A549 (cell line): ENCODE measurements at regions not wholly inside any gene's neighbourhood (a gene's known extent, or its start where the extent isn't known, plus 50 kb on each side); places are given as distances from the start of the nearest gene placed in this dataset.
"Not testable (repeated sequence)": the region's sequence is repeated elsewhere in the genome, so short reads cannot be mapped to it uniquely, and the experiment has no call there.

Experiments
- CBX2 ChIP-seq: fragments of 200-600 bp; sonication (generic); IDR thresholded peaks from 2 replicates; pipeline ENCODE4 v1.6.1; 2016; ENCODE audit warnings: low read depth, mild to moderate bottlenecking, borderline replicate concordance
- CEBPB ChIP-seq, 2 experiments: fragments of >200 bp in 1 of 2; sonication (Bioruptor Twin) in 1 of 2; formaldehyde crosslinking in 1 of 2; IDR thresholded peaks; 2 replicates each; pipeline ENCODE4 v1.6.1; 2012 to 2016
- EHF ChIP-seq: fragments of 250-450 bp; sonication (Bioruptor Pico); IDR thresholded peaks from 2 replicates; pipeline ENCODE4 v1.5.0; 2020; ENCODE audit warnings: mild to moderate bottlenecking
- HDAC2 ChIP-seq: fragments of 200-600 bp; sonication (generic); IDR thresholded peaks from 2 replicates; pipeline ENCODE4 v1.6.1; 2016
- MAFK ChIP-seq: fragments of 450-650 bp; IDR thresholded peaks from 2 replicates; pipeline ENCODE4 v1.6.1; 2014; ENCODE audit not compliant: partially characterized antibody
- POLR2A ChIP-seq: IDR thresholded peaks from 2 replicates; pipeline ENCODE4 v1.6.1; 2012; ENCODE audit warnings: mild to moderate bottlenecking, low read length
- RAD21 ChIP-seq, 2 experiments: fragments of >200 bp in 1 of 2; sonication (Bioruptor Twin) in 1 of 2; formaldehyde crosslinking in 1 of 2; IDR thresholded peaks in 1 of 2; conservative IDR thresholded peaks in 1 of 2; 2 replicates in 1 of 2; 3 replicates in 1 of 2; pipeline ENCODE4 v1.6.1; 2012 to 2018; ENCODE audit warnings: inconsistent platforms in 1 of 2
- ZFP36 ChIP-seq: fragments of 450-650 bp; IDR thresholded peaks from 2 replicates; pipeline ENCODE4 v1.6.1; 2014; ENCODE audit warnings: borderline replicate concordance; ENCODE audit not compliant: partially characterized antibody
- TF ChIP-seq, protein P1 (sequence below): fragments of >200 bp; sonication (Bioruptor Twin); formaldehyde crosslinking; IDR thresholded peaks from 3 replicates; pipeline ENCODE4 v1.5.1; 2016
- TF ChIP-seq, protein P2 (sequence below): IDR thresholded peaks from 2 replicates; pipeline ENCODE4 v1.6.1; 2012
- TF ChIP-seq, protein P3 (sequence below): IDR thresholded peaks from 2 replicates; pipeline ENCODE4 v1.6.1; 2012; ENCODE audit warnings: low read depth, borderline replicate concordance
- TF ChIP-seq, protein P4 (sequence below): fragments of 150-350 bp; IDR thresholded peaks from 2 replicates; pipeline ENCODE4 v1.6.1; 2014; ENCODE audit warnings: low read depth, mild to moderate bottlenecking, low read length
- TF ChIP-seq, protein P5 (sequence below): fragments of 450-650 bp; IDR thresholded peaks from 2 replicates; pipeline ENCODE4 v1.6.1; 2014; ENCODE audit warnings: antibody characterized with exemption
- TF ChIP-seq, protein P6 (sequence below): fragments of 200-600 bp; sonication (generic); IDR thresholded peaks from 2 replicates; pipeline ENCODE4 v1.6.1; 2016; ENCODE audit warnings: antibody characterized with exemption, mild to moderate bottlenecking, moderate library complexity

DNA sequence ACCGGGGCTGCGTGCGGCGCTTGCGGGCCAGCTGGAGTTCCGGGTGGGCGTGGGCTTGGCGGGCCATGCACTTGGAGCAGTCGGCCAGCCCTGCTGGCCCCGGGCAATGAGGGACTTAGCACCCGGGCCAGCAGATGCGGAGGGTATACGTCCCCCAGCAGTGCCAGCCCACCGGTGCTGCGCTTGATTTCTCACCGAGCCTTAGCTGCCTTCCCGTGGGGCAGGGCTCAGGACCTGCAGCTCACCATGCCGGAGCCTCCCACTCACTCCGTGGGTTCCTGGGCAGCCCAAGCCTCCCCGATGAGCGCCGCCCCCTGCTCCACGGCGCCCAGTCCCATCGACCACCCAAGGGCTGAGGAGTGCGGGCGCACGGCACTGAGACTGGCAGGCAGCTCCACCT lies 51.4 kb upstream of the INPP4B start:
- TF ChIP-seq, protein P1, sequence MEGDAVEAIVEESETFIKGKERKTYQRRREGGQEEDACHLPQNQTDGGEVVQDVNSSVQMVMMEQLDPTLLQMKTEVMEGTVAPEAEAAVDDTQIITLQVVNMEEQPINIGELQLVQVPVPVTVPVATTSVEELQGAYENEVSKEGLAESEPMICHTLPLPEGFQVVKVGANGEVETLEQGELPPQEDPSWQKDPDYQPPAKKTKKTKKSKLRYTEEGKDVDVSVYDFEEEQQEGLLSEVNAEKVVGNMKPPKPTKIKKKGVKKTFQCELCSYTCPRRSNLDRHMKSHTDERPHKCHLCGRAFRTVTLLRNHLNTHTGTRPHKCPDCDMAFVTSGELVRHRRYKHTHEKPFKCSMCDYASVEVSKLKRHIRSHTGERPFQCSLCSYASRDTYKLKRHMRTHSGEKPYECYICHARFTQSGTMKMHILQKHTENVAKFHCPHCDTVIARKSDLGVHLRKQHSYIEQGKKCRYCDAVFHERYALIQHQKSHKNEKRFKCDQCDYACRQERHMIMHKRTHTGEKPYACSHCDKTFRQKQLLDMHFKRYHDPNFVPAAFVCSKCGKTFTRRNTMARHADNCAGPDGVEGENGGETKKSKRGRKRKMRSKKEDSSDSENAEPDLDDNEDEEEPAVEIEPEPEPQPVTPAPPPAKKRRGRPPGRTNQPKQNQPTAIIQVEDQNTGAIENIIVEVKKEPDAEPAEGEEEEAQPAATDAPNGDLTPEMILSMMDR, result not testable (repeated sequence)
- TF ChIP-seq CEBPB (IDR thresholded peaks at IDR 0.05); RAD21 (conservative IDR thresholded peaks at IDR 0.05 in 1 of 2, IDR thresholded peaks at IDR 0.05 in 1 of 2); EHF; POLR2A; ZFP36; CBX2; MAFK; HDAC2: not testable (repeated sequence)
- TF ChIP-seq, protein P2, sequence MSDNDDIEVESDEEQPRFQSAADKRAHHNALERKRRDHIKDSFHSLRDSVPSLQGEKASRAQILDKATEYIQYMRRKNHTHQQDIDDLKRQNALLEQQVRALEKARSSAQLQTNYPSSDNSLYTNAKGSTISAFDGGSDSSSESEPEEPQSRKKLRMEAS, result not testable (repeated sequence)
- TF ChIP-seq, protein P3, sequence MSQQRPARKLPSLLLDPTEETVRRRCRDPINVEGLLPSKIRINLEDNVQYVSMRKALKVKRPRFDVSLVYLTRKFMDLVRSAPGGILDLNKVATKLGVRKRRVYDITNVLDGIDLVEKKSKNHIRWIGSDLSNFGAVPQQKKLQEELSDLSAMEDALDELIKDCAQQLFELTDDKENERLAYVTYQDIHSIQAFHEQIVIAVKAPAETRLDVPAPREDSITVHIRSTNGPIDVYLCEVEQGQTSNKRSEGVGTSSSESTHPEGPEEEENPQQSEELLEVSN, result not testable (repeated sequence)
- TF ChIP-seq, protein P4, sequence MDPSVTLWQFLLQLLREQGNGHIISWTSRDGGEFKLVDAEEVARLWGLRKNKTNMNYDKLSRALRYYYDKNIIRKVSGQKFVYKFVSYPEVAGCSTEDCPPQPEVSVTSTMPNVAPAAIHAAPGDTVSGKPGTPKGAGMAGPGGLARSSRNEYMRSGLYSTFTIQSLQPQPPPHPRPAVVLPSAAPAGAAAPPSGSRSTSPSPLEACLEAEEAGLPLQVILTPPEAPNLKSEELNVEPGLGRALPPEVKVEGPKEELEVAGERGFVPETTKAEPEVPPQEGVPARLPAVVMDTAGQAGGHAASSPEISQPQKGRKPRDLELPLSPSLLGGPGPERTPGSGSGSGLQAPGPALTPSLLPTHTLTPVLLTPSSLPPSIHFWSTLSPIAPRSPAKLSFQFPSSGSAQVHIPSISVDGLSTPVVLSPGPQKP, result not testable (repeated sequence)
- TF ChIP-seq, protein P5, sequence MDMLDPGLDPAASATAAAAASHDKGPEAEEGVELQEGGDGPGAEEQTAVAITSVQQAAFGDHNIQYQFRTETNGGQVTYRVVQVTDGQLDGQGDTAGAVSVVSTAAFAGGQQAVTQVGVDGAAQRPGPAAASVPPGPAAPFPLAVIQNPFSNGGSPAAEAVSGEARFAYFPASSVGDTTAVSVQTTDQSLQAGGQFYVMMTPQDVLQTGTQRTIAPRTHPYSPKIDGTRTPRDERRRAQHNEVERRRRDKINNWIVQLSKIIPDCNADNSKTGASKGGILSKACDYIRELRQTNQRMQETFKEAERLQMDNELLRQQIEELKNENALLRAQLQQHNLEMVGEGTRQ, result not testable (repeated sequence)
- TF ChIP-seq, protein P6, sequence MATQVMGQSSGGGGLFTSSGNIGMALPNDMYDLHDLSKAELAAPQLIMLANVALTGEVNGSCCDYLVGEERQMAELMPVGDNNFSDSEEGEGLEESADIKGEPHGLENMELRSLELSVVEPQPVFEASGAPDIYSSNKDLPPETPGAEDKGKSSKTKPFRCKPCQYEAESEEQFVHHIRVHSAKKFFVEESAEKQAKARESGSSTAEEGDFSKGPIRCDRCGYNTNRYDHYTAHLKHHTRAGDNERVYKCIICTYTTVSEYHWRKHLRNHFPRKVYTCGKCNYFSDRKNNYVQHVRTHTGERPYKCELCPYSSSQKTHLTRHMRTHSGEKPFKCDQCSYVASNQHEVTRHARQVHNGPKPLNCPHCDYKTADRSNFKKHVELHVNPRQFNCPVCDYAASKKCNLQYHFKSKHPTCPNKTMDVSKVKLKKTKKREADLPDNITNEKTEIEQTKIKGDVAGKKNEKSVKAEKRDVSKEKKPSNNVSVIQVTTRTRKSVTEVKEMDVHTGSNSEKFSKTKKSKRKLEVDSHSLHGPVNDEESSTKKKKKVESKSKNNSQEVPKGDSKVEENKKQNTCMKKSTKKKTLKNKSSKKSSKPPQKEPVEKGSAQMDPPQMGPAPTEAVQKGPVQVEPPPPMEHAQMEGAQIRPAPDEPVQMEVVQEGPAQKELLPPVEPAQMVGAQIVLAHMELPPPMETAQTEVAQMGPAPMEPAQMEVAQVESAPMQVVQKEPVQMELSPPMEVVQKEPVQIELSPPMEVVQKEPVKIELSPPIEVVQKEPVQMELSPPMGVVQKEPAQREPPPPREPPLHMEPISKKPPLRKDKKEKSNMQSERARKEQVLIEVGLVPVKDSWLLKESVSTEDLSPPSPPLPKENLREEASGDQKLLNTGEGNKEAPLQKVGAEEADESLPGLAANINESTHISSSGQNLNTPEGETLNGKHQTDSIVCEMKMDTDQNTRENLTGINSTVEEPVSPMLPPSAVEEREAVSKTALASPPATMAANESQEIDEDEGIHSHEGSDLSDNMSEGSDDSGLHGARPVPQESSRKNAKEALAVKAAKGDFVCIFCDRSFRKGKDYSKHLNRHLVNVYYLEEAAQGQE, result not testable (repeated sequence)
